ENCODE measurements at regions not wholly inside any gene's neighbourhood (a gene's known extent, or its start where the extent isn't known, plus 50 kb on each side); places are given as distances from the start of the nearest gene placed in this dataset.
A peak's percentile ranks its signal among the peaks of the same experiment; 100 is the strongest.

GRCh38 chr2:198309673-198310280 lies 505.4 kb downstream of the PLCL1 start:
- dilution Hi-C loops (cut with MboI; ENCODE audit: extremely low pct_ligation_motif_present, low sequenced_read_pairs) (no loop called here), intact Hi-C loops (cut with micrococcal nuclease) (loop anchor here (1.0 to 10.0 kb wide), 3 partner anchors 1177 to 1555 kb away; no protein-coding TSS in a partner anchor)
- no peaks in the 10 kb centered on the region for H3K4me1 ChIP-seq (ENCODE audit: control insufficient read depth, extremely low read depth, insufficient read depth, low read length)
- H3K9ac ChIP-seq (replicated peaks; ENCODE audit: extremely low read depth, insufficient read depth, low read length), result no peak overlapping the region
- no peak overlapping the region for H3K27ac ChIP-seq (ENCODE audit: insufficient read depth, low read depth, low read length)
- no peak overlapping the region for H3K4me3 ChIP-seq (replicated peaks in 1 of 3; ENCODE audit: insufficient read depth in 1 of 3, low read depth in 1 of 3, low read length in 3 of 3)
- H3K36me3 ChIP-seq (ENCODE audit: control insufficient read depth in 2 of 2, extremely low read depth in 1 of 2, insufficient read depth in 2 of 2, low read length in 2 of 2), result no peaks in the 10 kb centered on the region
- H3K79me2 ChIP-seq (ENCODE audit: control insufficient read depth, insufficient read depth, low read length), result no peaks in the 10 kb centered on the region
- DNase-seq (ENCODE audit: low read depth, low spot score), result peak; percentile 61
- no peak overlapping the region for H2AFZ ChIP-seq (ENCODE audit: low read depth, low read length)
- FAIRE-seq, result peak; percentile 89
- CTCF ChIA-PET, result interaction anchor here (0.7 to 1.6 kb wide), 32 partner anchors 9 to 1631 kb away, joined by 3 to 61 read pairs (median 4); no protein-coding TSS in a partner anchor
- no peak overlapping the region for H3K4me2 ChIP-seq (ENCODE audit: insufficient read depth, low read length)
- no peaks in the 10 kb centered on the region for H4K20me1 ChIP-seq (replicated peaks; ENCODE audit: control insufficient read depth, extremely low read depth, insufficient read depth, low read length)
- peaks cover 14 to 27% of the 10 kb centered on the region in 2 experiments for H3K27me3 ChIP-seq (ENCODE audit: control insufficient read depth in 2 of 2, insufficient read depth in 2 of 2, low read length in 2 of 2)
- H3K9me1 ChIP-seq (replicated peaks; ENCODE audit: control insufficient read depth, extremely low read depth, insufficient read depth, low read length), result no peaks in the 10 kb centered on the region
- TF ChIP-seq MAX (IDR thresholded peaks at IDR 0.05; ENCODE audit: insufficient read depth, insufficient read length), result no peak
- peak; percentile 71 for TF ChIP-seq CTCF (IDR thresholded peaks at IDR 0.05; ENCODE audit: extremely low read depth in 1 of 2, insufficient read depth in 1 of 2, low read depth in 1 of 2, low read length in 2 of 2)
- BruUV-seq (replicated peaks), result no TSS peak
- POLR2A ChIA-PET, result no interaction called here
- no peaks in the 10 kb centered on the region for H3K9me3 ChIP-seq (replicated peaks; ENCODE audit: control insufficient read depth, insufficient read depth, low read length)

- no peak overlapping the region for H3K27ac ChIP-seq (ENCODE audit: insufficient read depth, low read depth, low read length)
- DNase-seq (ENCODE audit: low read depth, low spot score) (no peak), FAIRE-seq (no peak)
- H3K4me3 ChIP-seq (replicated peaks in 1 of 3; ENCODE audit: insufficient read depth in 1 of 3, low read depth in 1 of 3, low read length in 3 of 3), result no peak overlapping the region
- H2AFZ ChIP-seq (ENCODE audit: low read depth, low read length), result no peak overlapping the region
- no TSS peak for BruUV-seq (replicated peaks)
- H3K79me2 ChIP-seq (ENCODE audit: control insufficient read depth, insufficient read depth, low read length), result no peaks in the 10 kb centered on the region
- ChIA-PET CTCF (interaction anchor here (0.7 to 1.6 kb wide), 29 partner anchors 8 to 1632 kb away, joined by 3 to 61 read pairs (median 5); no protein-coding TSS in a partner anchor), POLR2A (no interaction called here)
- no peak overlapping the region for H3K9ac ChIP-seq (replicated peaks; ENCODE audit: extremely low read depth, insufficient read depth, low read length)
- intact Hi-C loops (cut with micrococcal nuclease), result loop anchor here (1.0 kb wide), 1 partner anchor 1177 kb away; no protein-coding TSS in a partner anchor
- H3K4me1 ChIP-seq (ENCODE audit: control insufficient read depth, extremely low read depth, insufficient read depth, low read length), result no peaks in the 10 kb centered on the region
- H3K27me3 ChIP-seq (ENCODE audit: control insufficient read depth in 2 of 2, insufficient read depth in 2 of 2, low read length in 2 of 2), result peaks cover 14 to 25% of the 10 kb centered on the region in 2 experiments
- no peak for TF ChIP-seq JUN (IDR thresholded peaks at IDR 0.05; ENCODE audit: borderline replicate concordance, insufficient read depth, insufficient read length, low read depth)
- no peak for TF ChIP-seq EZH2 (IDR thresholded peaks at IDR 0.05; ENCODE audit: borderline replicate concordance, low read depth, low read length, severe bottlenecking)
- H4K20me1 ChIP-seq (replicated peaks; ENCODE audit: control insufficient read depth, extremely low read depth, insufficient read depth, low read length), result no peaks in the 10 kb centered on the region
- H3K9me3 ChIP-seq (replicated peaks; ENCODE audit: control insufficient read depth, insufficient read depth, low read length), result no peaks in the 10 kb centered on the region
- H3K4me2 ChIP-seq (ENCODE audit: insufficient read depth, low read length), result no peak overlapping the region
- dilution Hi-C loops (cut with MboI; ENCODE audit: extremely low pct_ligation_motif_present, low sequenced_read_pairs), result no loop called here
- H3K9me1 ChIP-seq (replicated peaks; ENCODE audit: control insufficient read depth, extremely low read depth, insufficient read depth, low read length), result no peaks in the 10 kb centered on the region
- no peaks in the 10 kb centered on the region for H3K36me3 ChIP-seq (ENCODE audit: control insufficient read depth in 2 of 2, extremely low read depth in 1 of 2, insufficient read depth in 2 of 2, low read length in 2 of 2)
Observed at GRCh38 chr2:198309081-198309480, 504.7 kb downstream of the PLCL1 start.
